ENCODE measurements at regions not wholly inside any gene's neighbourhood (a gene's known extent, or its start where the extent isn't known, plus 50 kb on each side); places are given as distances from the start of the nearest gene placed in this dataset.

GRCh38 chr13:65597839-65598818 is 1632.0 kb downstream of the PCDH9 start:
- Histone ChIP-seq H3K4me1 (no peaks in the 10 kb centered on the region), H3K36me3 (replicated peaks in 1 of 2; ENCODE audit: insufficient read depth in 1 of 2, low read depth in 2 of 2) (no peaks in the 10 kb centered on the region), H3K4me3 (no peak overlapping the region), H3K27ac (no peak overlapping the region), H3K9me3 (no peaks in the 10 kb centered on the region), H3K27me3 (no peaks in the 10 kb centered on the region)
- DNase-seq (no peak), ATAC-seq (no peak)
- no peak for TF ChIP-seq CTCF (IDR thresholded peaks at IDR 0.05)
- TF ChIP-seq POLR2A (IDR thresholded peaks at IDR 0.05): no peak
- WGBS, 2 donors: 67 to 82% methylated on average over 1 of the region's 1 CpG
- intact Hi-C loops (cut with DNase I): no loop called here

GRCh38 chr13:65595916-65596315 is 1634.2 kb downstream of the PCDH9 start:
- no peak for TF ChIP-seq CTCF (IDR thresholded peaks at IDR 0.05)
- no peak for TF ChIP-seq POLR2A (IDR thresholded peaks at IDR 0.05)
- Histone ChIP-seq H3K4me3 (no peak overlapping the region), H3K4me1 (no peaks in the 10 kb centered on the region), H3K27ac (no peak overlapping the region), H3K27me3 (no peaks in the 10 kb centered on the region), H3K36me3 (replicated peaks in 1 of 2; ENCODE audit: insufficient read depth in 1 of 2, low read depth in 2 of 2) (no peaks in the 10 kb centered on the region), H3K9me3 (no peaks in the 10 kb centered on the region)
- ATAC-seq: no peak
- WGBS, 2 donors: 71 to 72% methylated on average over 2 of the region's 2 CpGs
- intact Hi-C loops (cut with DNase I): no loop called here
- DNase-seq: no peak

- 24 to 27% methylated on average over 1 of the region's 1 CpG for WGBS, 2 donors
- H3K4me3 ChIP-seq: no peak overlapping the region
- ATAC-seq (no peak), DNase-seq (no peak)
- H3K27me3 ChIP-seq: no peaks in the 10 kb centered on the region
- no peaks in the 10 kb centered on the region for H3K4me1 ChIP-seq
- no peaks in the 10 kb centered on the region for H3K9me3 ChIP-seq
- intact Hi-C loops (cut with DNase I): no loop called here
- no peaks in the 10 kb centered on the region for H3K36me3 ChIP-seq (replicated peaks in 1 of 2; ENCODE audit: insufficient read depth in 1 of 2, low read depth in 2 of 2)
- H3K27ac ChIP-seq: no peak overlapping the region
- TF ChIP-seq CTCF (IDR thresholded peaks at IDR 0.05) (no peak), POLR2A (IDR thresholded peaks at IDR 0.05) (no peak)
These were observed 1635.8 kb downstream of the PCDH9 start for GRCh38 chr13:65594298-65594781.

GRCh38 chr13:65593298-65593874 is 1636.8 kb downstream of the PCDH9 start:
- TF ChIP-seq POLR2A (IDR thresholded peaks at IDR 0.05): no peak
- no peak for TF ChIP-seq CTCF (IDR thresholded peaks at IDR 0.05)
- 60 to 66% methylated on average over 2 of the region's 2 CpGs for WGBS, 2 donors
- Histone ChIP-seq H3K4me1 (no peaks in the 10 kb centered on the region), H3K36me3 (replicated peaks in 1 of 2; ENCODE audit: insufficient read depth in 1 of 2, low read depth in 2 of 2) (no peaks in the 10 kb centered on the region), H3K4me3 (no peak overlapping the region), H3K27ac (no peak overlapping the region), H3K9me3 (no peaks in the 10 kb centered on the region), H3K27me3 (no peaks in the 10 kb centered on the region)
- no peak for DNase-seq
- ATAC-seq: no peak
- intact Hi-C loops (cut with DNase I): no loop called here
